H4 (cell line): ENCODE measurements at regions not wholly inside any gene's neighbourhood (a gene's known extent, or its start where the extent isn't known, plus 50 kb on each side); places are given as distances from the start of the nearest gene placed in this dataset.

Source experiments
- DNase-seq: peaks from one replicate; pipeline ENCODE4 v3.0.0-alpha.2; 2015; ENCODE audit warnings: low spot score

DNA sequence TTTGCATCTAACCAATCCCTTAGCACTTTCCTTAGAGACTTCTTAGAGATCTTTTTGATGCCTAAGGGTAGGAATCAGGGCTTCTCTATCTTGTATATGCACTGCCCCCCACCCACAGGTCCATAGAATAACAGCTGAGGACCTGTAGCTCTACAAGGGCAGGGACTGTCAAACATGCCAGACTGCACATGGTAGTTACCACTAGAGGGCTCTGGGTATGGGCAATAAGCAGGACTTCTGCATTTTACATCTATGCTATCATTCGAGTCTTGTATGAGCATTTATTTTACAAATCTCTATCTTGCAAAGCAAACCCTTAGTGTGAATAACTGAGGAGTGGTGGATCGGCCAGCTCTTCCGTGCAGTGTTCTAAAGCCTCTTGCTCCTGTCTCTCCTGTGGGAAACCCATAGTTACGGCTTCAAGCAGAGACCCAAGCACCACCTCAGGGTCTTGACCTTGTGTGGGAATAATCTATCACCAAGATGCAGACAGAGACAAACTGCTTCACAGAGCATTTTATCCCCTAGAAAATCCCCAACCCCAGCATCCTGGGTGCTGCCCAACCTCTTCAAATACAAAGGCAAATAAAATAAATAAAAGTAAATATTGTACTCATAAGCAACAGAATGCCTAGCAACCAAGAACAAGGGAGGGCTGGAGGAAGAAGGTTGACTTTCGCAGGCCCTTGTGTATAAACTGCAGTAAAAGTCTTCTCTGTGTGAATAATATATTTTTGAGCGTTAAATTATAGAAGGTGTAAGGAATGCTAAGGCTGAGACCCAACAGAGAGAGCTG is 219.3 kb downstream of the WDR11 start:
- no peak for DNase-seq

DNA sequence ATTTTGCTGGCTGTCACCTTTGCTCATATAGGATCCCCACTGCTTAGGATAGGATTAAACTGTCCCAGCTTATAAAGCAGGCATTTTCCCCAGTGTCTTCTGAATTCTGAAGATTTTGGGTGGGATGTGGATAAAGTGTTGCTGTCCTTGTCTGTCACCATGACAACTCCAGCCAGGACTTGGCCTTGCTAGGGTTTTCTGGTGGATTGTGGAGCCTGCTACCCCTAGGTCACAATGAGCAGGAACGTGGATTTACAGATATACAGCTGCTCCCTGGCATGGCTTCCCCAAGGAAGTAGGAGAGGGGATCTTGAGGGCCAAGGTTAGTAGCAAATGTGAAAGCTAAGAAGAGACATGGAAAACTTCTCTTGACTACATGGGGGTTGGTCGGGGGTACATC is 220.7 kb downstream of the WDR11 start:
- no peak for DNase-seq

DNA sequence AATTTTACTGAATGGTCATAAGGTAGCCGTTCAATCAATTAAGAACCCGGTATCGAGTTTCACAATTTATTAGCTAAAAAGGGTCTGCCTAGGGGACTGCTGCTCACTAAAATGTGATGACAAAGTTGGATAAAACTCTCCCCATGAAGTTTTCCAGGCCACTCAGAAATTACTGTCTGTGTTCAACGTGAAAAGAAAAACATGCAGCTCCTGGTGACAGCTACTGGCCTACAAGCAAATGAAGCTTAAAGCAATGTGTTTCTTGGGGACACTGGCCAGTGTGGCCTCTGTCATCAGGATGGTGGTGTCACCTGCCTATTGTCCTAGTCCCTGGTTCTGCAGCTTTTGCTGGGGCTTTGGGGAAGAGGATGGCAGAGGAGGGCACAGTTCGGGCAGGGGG is 222.6 kb downstream of the WDR11 start:
- DNase-seq: no peak

DNA sequence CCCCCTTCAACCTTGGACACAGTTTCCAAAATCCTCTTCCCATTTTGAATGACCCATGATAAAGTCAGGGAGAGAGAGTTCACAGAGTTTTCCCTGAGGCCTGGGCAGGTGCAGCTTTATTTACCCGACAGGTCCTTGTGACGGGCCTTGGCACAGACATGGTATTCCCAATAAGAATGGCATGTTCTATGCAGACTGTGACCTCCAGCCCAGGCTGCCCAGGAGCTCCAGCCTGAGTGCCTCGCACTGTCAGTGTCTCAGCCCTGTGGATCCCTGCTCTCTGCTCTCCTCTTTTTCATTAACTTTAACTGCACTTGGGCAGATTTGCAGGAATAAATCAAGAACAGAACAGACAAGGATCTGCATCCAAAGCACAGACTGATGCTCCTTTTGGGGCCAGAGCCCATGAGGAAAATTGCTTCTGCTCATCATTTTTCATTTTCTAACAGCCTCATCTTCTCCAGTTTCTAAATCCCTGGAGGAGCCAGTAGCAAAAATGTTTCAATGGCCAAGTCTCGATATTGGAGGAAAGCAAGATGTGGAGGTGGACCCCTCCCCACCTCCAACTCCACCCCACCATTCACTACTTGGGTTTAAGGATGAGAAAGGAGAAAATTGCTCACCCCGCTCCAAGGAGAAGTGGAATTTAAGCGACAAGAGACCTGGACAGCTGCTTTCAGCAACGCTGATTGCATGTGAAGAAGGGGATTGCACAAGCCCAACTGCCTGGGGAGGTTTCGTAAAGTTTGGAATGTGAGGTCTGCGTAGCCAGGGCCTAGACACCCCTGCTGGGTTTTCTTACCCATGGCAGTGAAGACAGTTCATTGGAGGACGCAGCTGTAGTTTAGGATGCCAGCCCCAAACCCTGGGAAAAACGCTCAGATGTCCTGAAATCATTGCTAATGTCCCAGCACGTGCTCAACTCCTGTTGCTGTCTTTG is 225.9 kb downstream of the WDR11 start:
- DNase-seq: peak; percentile 61

DNA sequence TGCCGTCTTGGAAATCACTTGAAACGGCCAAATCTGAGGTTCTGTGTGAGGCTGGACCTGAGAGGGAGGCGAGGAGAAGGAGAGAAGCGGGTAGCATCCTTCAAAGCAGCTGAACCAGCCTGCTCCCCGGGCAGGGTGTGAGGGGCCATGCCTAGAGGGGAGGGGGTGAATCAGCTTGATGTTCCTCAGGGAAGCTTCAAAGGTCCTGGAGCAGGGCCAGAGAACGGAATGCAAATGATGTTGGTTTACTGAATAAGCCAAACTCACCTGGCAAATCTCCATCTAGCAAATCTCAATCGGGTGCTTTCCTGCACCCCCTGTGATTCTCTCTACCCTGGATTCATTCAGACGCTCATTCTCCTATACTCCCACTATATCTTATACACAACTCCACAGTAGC is 226.9 kb downstream of the WDR11 start:
- DNase-seq: no peak

DNA sequence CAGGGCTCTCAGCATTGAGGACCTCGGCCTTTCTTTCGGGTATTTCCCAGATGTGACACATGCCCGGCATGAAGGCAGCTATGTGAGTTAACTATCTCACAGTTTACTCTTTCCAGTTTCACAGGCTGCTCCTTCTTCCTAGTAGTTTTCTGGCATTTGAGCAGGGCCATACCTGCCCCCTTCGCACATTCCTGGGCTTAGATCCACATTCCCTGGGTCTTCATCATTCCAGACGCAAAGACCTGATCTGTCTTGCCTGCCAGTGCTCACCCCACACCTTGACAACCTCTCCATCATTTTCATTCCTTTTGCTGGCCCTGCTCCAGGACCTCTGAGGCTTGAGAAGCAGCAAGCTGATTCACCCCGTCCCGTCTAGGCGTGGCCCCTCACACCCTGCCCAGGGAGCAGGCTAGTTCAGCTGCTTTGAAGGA is 227.5 kb downstream of the WDR11 start:
- no peak for DNase-seq

DNA sequence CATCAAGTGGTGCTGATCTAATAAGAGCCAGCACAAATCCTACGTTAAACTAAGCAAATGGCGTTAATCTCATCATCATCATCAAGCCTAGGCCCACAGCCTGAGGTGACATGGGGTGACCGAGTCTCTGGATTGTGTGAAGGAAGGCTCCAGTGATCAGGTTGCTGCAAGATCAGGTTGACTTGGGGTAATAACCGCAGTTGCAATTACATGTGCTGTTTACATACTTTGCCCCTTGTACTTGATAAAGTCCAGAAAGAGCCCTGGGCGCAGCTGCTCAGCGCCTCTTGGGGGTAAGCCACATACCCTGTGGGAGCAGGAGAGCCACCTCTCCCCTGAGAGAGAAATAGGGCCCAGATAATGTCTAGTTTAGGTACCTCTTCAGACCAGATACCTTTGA is 228.1 kb downstream of the WDR11 start:
- no peak for DNase-seq

DNA sequence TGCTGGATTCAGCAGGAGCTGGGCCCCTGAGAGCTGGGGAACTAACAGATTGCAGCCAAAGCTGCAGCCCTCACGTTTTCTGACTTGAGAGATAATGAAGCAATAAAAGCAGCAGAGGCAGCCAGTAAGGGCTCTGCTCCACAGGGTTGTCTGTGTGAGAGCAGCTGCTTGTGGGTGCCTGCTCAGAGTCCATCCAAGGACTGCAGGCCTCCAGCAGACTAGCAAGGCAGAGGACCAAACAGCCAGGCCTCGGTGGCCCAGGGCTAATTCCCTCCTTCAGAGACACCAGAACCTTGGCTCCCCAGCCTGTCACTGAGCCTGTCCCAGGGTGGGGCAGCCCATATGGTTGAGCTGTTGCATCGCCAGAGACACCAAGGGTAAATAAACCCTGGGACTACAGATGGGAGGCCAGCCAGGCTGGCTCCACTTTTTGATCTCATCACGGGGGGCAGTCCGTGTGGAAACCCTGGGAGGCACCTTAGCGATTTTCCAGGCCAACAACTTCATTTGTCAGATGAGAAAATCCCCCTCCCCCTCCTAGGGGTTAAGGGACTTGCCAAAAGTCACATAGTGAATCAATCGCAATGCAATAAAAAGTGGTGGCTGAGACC is 229.2 kb downstream of the WDR11 start:
- no peak for DNase-seq

DNA sequence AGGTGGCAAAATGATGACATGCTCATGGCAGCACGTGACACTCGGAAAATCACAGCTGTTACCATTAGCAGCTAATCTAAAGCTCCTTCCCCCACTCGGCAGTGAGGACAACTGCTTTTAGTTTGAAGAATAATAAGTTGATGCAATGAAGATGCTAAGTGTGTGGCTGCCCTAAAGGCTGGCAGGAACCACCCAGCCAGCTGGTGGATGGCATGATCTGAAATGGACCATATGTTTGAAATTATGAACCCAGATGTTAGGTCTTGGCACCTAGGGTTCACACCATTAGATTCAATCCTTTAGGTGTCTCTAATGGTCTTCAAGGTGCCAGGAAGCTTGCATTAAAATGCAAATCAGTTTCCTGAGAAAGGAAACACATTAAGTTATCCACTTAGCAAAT is 230.1 kb downstream of the WDR11 start:
- no peak for DNase-seq

DNA sequence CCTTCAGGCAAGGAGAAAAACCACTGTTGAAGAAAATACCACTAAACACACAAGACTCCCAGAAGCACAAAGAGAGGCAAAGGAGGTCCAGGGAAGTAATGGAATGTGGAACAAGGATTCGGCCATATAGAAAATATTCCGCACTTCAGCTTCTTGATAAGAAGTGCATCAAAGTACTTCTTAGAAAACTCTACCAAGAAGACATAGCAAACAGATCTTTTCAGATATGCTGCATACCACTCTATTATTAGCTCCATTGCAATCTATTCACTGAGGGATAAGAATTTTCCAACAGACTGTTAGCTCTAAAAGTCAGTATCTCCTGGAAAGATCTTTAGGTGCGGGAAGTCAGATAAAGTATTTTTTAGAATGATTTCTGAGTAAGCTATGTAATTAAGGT is 231.8 kb downstream of the WDR11 start:
- DNase-seq: no peak

DNA sequence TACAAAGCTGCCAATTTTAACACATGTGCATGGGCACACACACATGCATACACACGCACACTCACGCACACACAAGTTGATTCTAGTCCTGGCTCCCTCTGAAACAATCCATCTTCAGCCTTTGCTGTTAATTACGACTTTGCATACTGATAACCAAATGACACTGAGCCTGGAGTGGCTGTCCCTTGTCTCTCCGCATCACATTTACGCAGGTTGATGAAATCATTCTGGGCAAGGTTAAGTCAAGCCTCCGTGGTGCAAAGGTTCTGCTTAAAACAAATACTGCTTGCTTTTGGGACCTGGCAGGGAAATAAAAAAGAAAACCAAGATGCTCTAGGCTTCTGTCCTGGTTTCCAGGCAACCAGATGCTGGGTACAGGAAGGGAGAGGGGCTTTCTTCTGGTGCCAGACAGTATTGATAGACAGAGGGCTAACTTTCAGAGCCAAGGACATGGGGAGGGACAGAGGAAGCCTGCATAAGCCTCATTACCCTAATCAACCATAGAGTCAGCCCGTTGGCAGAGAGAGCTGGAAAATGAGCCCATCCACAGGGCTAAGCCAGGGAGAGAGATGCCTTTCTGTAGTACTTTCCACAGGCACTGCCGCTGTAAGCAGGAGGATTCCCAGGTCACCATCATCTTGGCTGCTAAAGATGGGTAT is 233.0 kb downstream of the WDR11 start:
- DNase-seq: no peak

DNA sequence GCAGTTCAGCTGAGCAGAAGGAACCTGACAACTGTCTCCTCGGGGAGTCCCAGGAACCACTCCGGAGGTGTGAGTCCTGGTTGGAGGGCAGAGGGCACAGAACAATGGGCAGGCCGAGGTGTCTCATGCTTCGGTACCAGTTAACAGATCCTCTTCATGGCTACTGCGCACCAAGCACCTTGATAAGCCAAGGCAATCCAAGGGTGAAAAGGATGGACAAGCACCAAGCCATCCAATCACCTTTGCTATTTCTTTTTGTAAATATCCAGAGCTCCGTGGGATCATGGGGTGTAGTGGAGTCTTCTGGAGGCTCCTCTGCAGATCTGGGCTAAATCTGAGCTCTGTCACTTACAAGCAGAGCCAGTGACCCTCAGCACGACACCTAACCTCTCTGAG is 233.5 kb downstream of the WDR11 start:
- no peak for DNase-seq

DNA sequence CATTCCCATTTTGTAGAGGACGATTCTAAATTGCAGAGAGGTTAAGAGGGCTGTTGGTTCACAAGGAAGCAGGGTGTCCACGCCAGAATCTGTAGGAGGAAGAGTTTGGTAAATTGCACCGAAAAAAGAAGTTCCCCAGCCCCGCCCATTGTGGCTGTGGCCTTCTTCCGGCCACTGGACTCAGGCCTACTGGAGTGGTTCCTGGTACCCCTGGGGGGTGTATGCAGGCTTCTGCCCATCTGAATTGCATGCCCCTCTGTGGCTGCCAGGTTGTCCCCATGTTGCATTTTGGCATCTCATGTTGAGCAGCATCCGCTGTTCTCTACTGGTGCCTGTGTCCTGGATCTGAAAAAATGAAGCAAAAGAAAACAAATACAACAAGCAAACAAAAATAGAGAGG is 234.2 kb downstream of the WDR11 start:
- DNase-seq: no peak

DNA sequence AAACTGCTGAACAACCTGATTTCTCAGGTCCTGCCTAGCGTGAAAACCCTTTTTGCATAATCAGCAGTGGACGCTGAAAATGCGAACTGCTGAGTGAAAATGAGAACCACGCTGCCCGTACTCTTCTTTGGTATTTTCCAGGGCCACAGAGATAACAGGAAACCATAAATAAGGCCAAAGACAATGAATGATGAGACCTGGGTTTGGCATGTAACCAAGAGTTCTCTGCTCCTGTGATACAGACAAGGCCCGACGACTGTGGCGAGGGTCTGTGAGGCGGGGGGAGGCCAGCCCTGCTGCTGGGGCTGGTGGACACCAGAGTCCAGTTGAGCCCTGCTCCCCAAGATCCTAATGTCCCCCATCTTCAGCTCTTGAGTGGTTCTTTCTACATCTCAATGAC is 236.0 kb downstream of the WDR11 start:
- DNase-seq: no peak

DNA sequence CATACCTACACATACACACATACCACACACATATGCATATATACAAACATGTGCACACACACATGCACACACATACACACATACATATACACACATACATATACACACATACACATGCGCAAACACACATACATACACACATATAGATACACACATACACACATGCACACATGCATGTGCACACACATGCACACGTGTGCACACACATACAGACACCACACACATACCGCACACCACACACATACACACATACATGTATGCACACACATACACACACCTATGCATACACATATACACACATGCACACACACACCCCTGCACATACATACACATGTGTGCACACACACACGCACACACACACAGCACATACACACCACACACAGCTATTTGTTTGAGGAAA is 236.5 kb downstream of the WDR11 start:
- no peak for DNase-seq

DNA sequence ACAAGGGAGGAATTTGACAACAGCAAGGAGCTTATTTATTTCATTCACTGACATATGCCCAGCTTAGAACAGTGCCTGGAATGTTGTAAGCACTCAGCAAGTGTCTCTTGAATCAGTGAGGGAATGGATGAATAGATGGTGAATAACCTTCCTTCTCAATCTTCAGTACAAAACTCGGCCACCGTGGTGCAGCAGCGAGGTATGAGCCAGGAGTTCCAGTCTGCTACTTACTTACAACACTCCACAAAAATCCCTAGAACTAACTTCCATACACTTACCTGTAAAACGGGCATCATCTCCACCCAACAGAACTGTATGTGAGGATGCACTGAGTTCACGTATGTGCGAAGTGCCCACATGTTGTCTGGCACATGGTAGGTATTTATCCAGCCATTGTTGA is 237.4 kb downstream of the WDR11 start:
- DNase-seq: peak; percentile 66

DNA sequence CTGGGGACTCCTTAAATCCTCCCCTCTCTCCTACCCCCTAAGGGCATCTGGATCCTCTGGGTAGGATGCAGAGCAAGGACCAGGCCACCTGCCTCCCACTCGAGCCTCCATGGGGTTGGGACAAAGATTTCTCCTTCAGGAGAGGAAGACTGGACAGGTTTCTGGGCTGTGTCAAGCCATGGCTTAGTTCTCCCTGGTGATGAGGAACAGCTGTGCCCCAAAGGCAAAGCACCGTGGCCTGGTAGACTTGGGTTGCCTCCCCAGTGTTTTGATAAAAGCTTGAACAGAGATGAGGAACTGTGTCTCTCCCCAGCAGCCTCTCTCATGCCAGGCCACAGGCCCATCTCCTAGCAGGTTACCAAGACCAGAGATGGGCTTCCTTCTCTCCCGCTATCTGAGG is 238.3 kb downstream of the WDR11 start:
- DNase-seq: no peak

DNA sequence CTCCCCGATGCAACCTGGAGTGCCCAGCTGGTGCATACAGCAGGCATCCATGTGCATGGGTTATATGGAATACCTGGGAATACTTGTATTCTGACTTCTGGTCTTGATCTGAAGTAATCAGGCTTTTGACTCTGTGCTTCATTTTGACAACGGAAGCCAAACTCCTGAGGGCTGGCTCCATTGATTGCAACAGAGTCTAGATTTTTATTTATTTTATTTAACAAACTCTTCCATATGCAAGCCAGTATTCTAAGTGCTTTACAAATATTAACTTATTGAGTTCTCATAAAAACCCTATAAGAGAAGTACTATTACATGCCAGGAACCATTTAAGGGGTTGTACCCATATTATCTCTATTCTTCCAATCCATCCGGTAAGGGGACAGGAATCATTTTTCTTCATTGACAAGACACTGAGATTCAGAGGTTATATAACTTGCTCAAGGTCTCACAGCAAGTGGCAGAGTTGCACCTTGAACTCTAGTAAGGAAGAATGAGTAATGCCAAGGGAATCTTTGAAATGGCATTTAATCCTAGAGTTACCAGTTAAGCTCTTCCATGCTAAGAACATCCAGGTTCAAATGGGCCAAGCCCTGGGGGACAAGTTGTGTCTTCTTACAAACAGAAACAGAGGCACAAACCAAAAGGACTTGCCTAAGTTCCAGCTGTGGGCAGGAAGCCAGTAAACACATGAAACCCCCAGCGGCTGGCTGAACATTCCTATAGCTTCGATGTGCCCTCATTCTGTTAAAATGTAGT is 241.0 kb downstream of the WDR11 start:
- peak; percentile 63 for DNase-seq

DNA sequence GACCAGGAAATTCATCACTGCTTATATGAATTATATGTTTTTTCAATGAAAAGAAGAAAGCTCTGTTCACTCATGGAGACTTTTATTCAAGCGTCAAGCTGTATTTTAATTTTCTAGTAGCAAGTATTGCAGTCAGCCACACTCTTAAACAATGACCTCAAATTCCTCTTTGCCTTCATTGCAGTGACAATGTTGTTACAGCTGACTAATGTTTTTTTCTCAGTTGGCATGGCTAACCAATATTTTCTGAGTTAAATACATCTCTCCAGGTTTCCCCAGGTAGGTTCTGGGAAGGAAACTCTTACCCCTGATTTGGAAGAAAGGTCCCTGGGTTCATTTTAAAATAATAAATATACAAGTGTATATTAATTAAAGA is 241.5 kb downstream of the WDR11 start:
- DNase-seq: peak; percentile 45

DNA sequence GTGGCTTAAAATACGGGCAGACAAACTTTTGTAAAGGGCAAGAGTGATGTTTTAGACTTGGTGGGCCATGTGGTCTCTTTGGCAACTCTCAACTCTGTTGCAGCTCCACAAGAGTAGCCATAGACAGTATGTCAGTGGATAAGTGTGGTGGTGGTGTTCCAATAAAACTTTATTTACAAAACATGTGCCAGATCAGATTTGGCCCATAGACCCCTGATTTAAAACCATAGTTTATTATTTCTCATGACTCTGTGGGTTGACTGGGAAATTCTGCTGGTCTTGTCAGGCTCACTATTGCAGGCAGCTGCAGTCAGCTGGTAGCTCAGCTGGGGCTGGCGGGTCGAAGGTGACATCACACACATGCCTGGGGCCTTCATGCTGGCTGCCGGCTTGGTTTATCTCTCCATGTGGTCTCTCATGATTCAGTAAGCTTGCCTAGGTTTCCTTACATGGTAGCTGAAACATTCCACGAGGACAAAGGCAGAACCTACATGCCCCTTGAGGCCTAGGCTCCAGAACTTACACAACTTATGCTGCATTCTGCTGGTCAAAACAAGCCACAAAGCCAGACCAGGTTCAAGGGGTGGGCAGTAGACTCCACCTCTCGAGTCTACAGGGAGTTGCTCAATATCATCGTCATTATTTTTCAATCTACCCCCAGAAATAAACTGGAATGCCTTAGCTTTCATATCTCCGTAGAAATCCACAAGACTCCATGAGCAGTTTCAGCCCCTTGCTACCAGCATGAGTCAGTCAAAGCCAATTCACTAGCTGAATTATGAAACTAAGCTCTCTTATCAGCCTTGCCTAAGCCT is 245.7 kb downstream of the WDR11 start:
- peak; percentile 95 for DNase-seq

DNA sequence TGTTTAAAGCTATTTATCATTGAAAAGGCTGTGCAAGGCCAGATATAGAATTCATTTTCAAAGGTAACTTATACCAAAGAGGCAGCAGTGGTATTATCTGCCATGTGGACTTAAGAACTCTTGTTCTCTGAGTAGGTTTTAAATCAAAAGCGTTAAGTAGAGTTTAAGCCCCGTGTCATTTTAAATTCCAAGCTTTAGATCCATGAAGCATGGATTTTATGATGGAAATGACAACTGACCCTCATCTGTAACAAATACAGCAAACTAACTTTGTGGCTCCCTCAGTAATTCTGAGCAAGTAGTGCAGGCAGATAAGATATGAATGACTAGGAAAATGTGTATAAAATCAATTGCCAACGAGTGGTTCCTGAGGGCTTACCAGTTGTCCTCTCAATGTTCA is 247.0 kb downstream of the WDR11 start:
- DNase-seq: no peak
